MM.1S (cell line): ENCODE measurements at regions not wholly inside any gene's neighbourhood (a gene's known extent, or its start where the extent isn't known, plus 50 kb on each side); places are given as distances from the start of the nearest gene placed in this dataset.

Experiments used
- DNase-seq: peaks from one replicate; pipeline ENCODE4 v3.0.0-alpha.2; 2015
- H2AFZ ChIP-seq: fragments of 300-600 bp; sonication (generic); 2 replicates; pipeline ENCODE4 v1.6.0; 2016; ENCODE audit warnings: antibody characterized with exemption, low read length
- H3F3A ChIP-seq: fragments of 300-600 bp; sonication (generic); 2 replicates; pipeline ENCODE4 v1.6.1; 2016; ENCODE audit warnings: mild to moderate bottlenecking, antibody characterized with exemption, low read length, moderate library complexity, mixed read lengths; ENCODE audit not compliant: insufficient read depth
- H3K27ac ChIP-seq: fragments of 300-600 bp; sonication (generic); 2 replicates; pipeline ENCODE4 v1.5.1; 2016; ENCODE audit warnings: mild to moderate bottlenecking, low read length
- H3K27me3 ChIP-seq: fragments of 300-600 bp; sonication (generic); replicated peaks from 2 replicates; pipeline ENCODE4 v1.6.0; 2016; ENCODE audit warnings: low read length; ENCODE audit not compliant: insufficient read depth
- H3K36me3 ChIP-seq: fragments of 300-600 bp; sonication (generic); replicated peaks from 2 replicates; pipeline ENCODE4 v1.6.1; 2016; ENCODE audit warnings: mild to moderate bottlenecking, low read length, mixed read lengths; ENCODE audit not compliant: insufficient read depth
- H3K4me1 ChIP-seq: fragments of 300-600 bp; sonication (generic); 2 replicates; pipeline ENCODE4 v1.6.1; 2016; ENCODE audit warnings: low read length, mixed read lengths
- H3K4me2 ChIP-seq: fragments of 300-600 bp; sonication (generic); 2 replicates; pipeline ENCODE4 v1.6.0; 2016; ENCODE audit warnings: low read depth, low read length
- H3K4me3 ChIP-seq: fragments of 300-600 bp; sonication (generic); 2 replicates; pipeline ENCODE4 v1.5.1; 2016; ENCODE audit warnings: low read length, mixed read lengths
- H3K79me2 ChIP-seq: fragments of 300-600 bp; sonication (generic); 2 replicates; pipeline ENCODE4 v1.6.1; 2016; ENCODE audit warnings: mixed run types, low read length, mixed read lengths
- H3K9ac ChIP-seq: fragments of 300-600 bp; sonication (generic); 2 replicates; pipeline ENCODE4 v1.6.1; 2016; ENCODE audit warnings: low read length, mixed read lengths
- H3K9me2 ChIP-seq: fragments of 300-600 bp; sonication (generic); replicated peaks from 2 replicates; pipeline ENCODE4 v1.6.1; 2016; ENCODE audit warnings: mild to moderate bottlenecking, low read length, mixed read lengths; ENCODE audit not compliant: insufficient read depth
- H3K9me3 ChIP-seq: fragments of 300-600 bp; sonication (generic); replicated peaks from 2 replicates; pipeline ENCODE4 v1.6.1; 2016; ENCODE audit warnings: mild to moderate bottlenecking, low read length, mixed read lengths; ENCODE audit not compliant: insufficient read depth
- H4K20me1 ChIP-seq: fragments of 300-600 bp; sonication (generic); 2 replicates; pipeline ENCODE4 v1.6.1; 2016; ENCODE audit warnings: mild to moderate bottlenecking, low read length, moderate library complexity, mixed read lengths; ENCODE audit not compliant: insufficient read depth
- CTCF ChIP-seq: fragments of 300-600 bp; sonication (generic); IDR thresholded peaks from 2 replicates; pipeline ENCODE4 v1.5.1; 2016; ENCODE audit warnings: antibody characterized with exemption, low read length, mixed read lengths
- EZH2 ChIP-seq: fragments of 300-600 bp; sonication (generic); optimal IDR thresholded peaks from 2 replicates; pipeline ENCODE3; 2017; ENCODE audit warnings: low read depth, mild to moderate bottlenecking, antibody characterized with exemption, low read length, mixed read lengths
- EZH2phosphoT487 ChIP-seq: fragments of 300-600 bp; sonication (generic); IDR thresholded peaks from 2 replicates; pipeline ENCODE4 v1.6.1; 2018; ENCODE audit warnings: antibody characterized with exemption, low read length

- Histone ChIP-seq H3F3A (no peaks in the 10 kb centered on the region), H3K9ac (no peak overlapping the region), H2AFZ (no peak overlapping the region), H3K4me2 (no peak overlapping the region), H3K27ac (no peak overlapping the region), H3K9me2 (no peaks in the 10 kb centered on the region), H3K36me3 (no peaks in the 10 kb centered on the region), H3K27me3 (no peaks in the 10 kb centered on the region), H4K20me1 (no peaks in the 10 kb centered on the region), H3K9me3 (no peaks in the 10 kb centered on the region), H3K4me3 (no peak overlapping the region), H3K4me1 (no peaks in the 10 kb centered on the region), H3K79me2 (no peaks in the 10 kb centered on the region)
- no peak for TF ChIP-seq EZH2
- TF ChIP-seq CTCF, result no peak
- TF ChIP-seq EZH2phosphoT487, result no peak
- no peak for DNase-seq
Measured at GRCh38 chr16:73499276-73499675, 451.3 kb upstream of the ZFHX3 start.

- Histone ChIP-seq H3K79me2 (no peaks in the 10 kb centered on the region), H3K27ac (no peak overlapping the region), H3K4me2 (no peak overlapping the region), H3K9ac (no peak overlapping the region), H3K27me3 (no peaks in the 10 kb centered on the region), H3K36me3 (no peaks in the 10 kb centered on the region), H3K9me2 (no peaks in the 10 kb centered on the region), H3K4me3 (no peak overlapping the region), H4K20me1 (no peaks in the 10 kb centered on the region), H3K4me1 (no peaks in the 10 kb centered on the region), H2AFZ (no peak overlapping the region), H3K9me3 (no peaks in the 10 kb centered on the region), H3F3A (no peaks in the 10 kb centered on the region)
- TF ChIP-seq EZH2 (no peak), CTCF (no peak), EZH2phosphoT487 (no peak)
- no peak for DNase-seq
Measured at GRCh38 chr16:73485880-73486279, 438.0 kb upstream of the ZFHX3 start.

- Histone ChIP-seq H3K9me3 (no peaks in the 10 kb centered on the region), H3K27ac (no peak overlapping the region), H3K27me3 (no peaks in the 10 kb centered on the region), H3K9me2 (no peaks in the 10 kb centered on the region), H3K4me2 (no peak overlapping the region), H3K9ac (no peak overlapping the region), H3K79me2 (no peaks in the 10 kb centered on the region), H3K4me1 (no peaks in the 10 kb centered on the region), H3K4me3 (no peak overlapping the region), H3F3A (no peaks in the 10 kb centered on the region), H3K36me3 (no peaks in the 10 kb centered on the region), H4K20me1 (no peaks in the 10 kb centered on the region), H2AFZ (no peak overlapping the region)
- no peak for DNase-seq
- TF ChIP-seq CTCF, result no peak
- no peak for TF ChIP-seq EZH2
- TF ChIP-seq EZH2phosphoT487, result no peak
Measured at GRCh38 chr16:73483934-73484711, 436.2 kb upstream of the ZFHX3 start.
